Mesenchymal stem cell (in vitro differentiated cells and primary cell): ENCODE measurements at regions not wholly inside any gene's neighbourhood (a gene's known extent, or its start where the extent isn't known, plus 50 kb on each side); places are given as distances from the start of the nearest gene placed in this dataset.
A peak's percentile ranks its signal among the peaks of the same experiment; 100 is the strongest.

Source experiments
- DNase-seq: peaks from one replicate; pipeline ENCODE4 v3.0.0-alpha.2; 2013
- H2AFZ ChIP-seq: one replicate; pipeline ENCODE4 v1.6.1; 2013; ENCODE audit warnings: low read depth, mild to moderate bottlenecking, control low read depth, inconsistent platforms, low read length, moderate library complexity
- H2AK5ac ChIP-seq: 2 replicates; pipeline ENCODE4 v1.6.1; 2013; ENCODE audit warnings: low read length, moderate library complexity, mild to moderate bottlenecking, inconsistent platforms; ENCODE audit not compliant: severe bottlenecking
- H2BK120ac ChIP-seq: one replicate; pipeline ENCODE4 v1.6.1; 2013; ENCODE audit warnings: low read depth, mild to moderate bottlenecking, inconsistent platforms, low read length, moderate library complexity
- H2BK12ac ChIP-seq, 2 experiments: one replicate each; pipeline ENCODE4 v1.6.1; 2013; ENCODE audit warnings: inconsistent platforms in 2 of 2, low read length in 2 of 2, mild to moderate bottlenecking in 2 of 2, moderate library complexity in 2 of 2, control low read depth in 1 of 2
- H2BK15ac ChIP-seq: one replicate; pipeline ENCODE4 v1.6.1; 2013; ENCODE audit warnings: mild to moderate bottlenecking, low read depth, inconsistent platforms; ENCODE audit not compliant: poor library complexity, severe bottlenecking
- H2BK5ac ChIP-seq: 2 replicates; pipeline ENCODE4 v1.6.1; 2013; ENCODE audit warnings: low read depth, mild to moderate bottlenecking, low read length, control low read depth, inconsistent platforms; ENCODE audit not compliant: poor library complexity, severe bottlenecking
- H3K14ac ChIP-seq, 2 experiments: one replicate each; pipeline ENCODE4 v1.6.1; 2013; ENCODE audit warnings: inconsistent platforms in 2 of 2, low read length in 2 of 2, control low read depth in 1 of 2, mild to moderate bottlenecking in 1 of 2, moderate library complexity in 1 of 2
- H3K18ac ChIP-seq, 2 experiments: one replicate each; pipeline ENCODE4 v1.6.1; 2013; ENCODE audit warnings: inconsistent platforms in 2 of 2, low read length in 2 of 2, control low read depth in 1 of 2, low read depth in 1 of 2, mild to moderate bottlenecking in 1 of 2
- H3K23ac ChIP-seq, 2 experiments: one replicate each; pipeline ENCODE4 v1.6.1; 2013; ENCODE audit warnings: inconsistent platforms in 2 of 2, low read length in 2 of 2, mild to moderate bottlenecking in 2 of 2, moderate library complexity in 2 of 2, control low read depth in 1 of 2
- H3K27ac ChIP-seq: 2 replicates; pipeline ENCODE4 v1.5.1; 2013; ENCODE audit warnings: mild to moderate bottlenecking, moderate library complexity, low read length, control low read depth, inconsistent platforms; ENCODE audit not compliant: poor library complexity, severe bottlenecking
- H3K27me3 ChIP-seq, 2 experiments: 2 replicates each; pipeline versions ENCODE4 v1.6.1 to v1.7.0; 2013; ENCODE audit warnings: low read length in 2 of 2, mild to moderate bottlenecking in 2 of 2, moderate library complexity in 2 of 2, control low read depth in 1 of 2, inconsistent platforms in 1 of 2; ENCODE audit not compliant: control insufficient read depth in 1 of 2, insufficient read depth in 1 of 2
- H3K36me3 ChIP-seq, 2 experiments: 2 replicates each; pipeline versions ENCODE4 v1.6.1 to v1.7.0; 2013; ENCODE audit warnings: low read length in 2 of 2, control low read depth in 1 of 2, inconsistent platforms in 1 of 2, low read depth in 1 of 2, mild to moderate bottlenecking in 1 of 2; ENCODE audit not compliant: insufficient read depth in 2 of 2, control insufficient read depth in 1 of 2
- H3K4ac ChIP-seq, 2 experiments: one replicate each; pipeline ENCODE4 v1.6.1; 2013; ENCODE audit warnings: inconsistent platforms in 2 of 2, low read length in 2 of 2, mild to moderate bottlenecking in 2 of 2, moderate library complexity in 2 of 2, control low read depth in 1 of 2, low read depth in 1 of 2
- H3K4me1 ChIP-seq: 2 replicates; pipeline ENCODE4 v1.6.1; 2013; ENCODE audit warnings: low read depth, low read length, control low read depth; ENCODE audit not compliant: control insufficient read depth, insufficient read depth
- H3K4me2 ChIP-seq: 2 replicates; pipeline ENCODE4 v1.6.1; 2013; ENCODE audit warnings: low read length, mild to moderate bottlenecking, inconsistent platforms; ENCODE audit not compliant: poor library complexity, severe bottlenecking
- H3K4me3 ChIP-seq, 2 experiments: 2 replicates each; pipeline versions ENCODE4 v1.5.1 to v1.7.0; 2013; ENCODE audit warnings: low read length in 2 of 2, mild to moderate bottlenecking in 2 of 2, control low read depth in 1 of 2, low read depth in 1 of 2; ENCODE audit not compliant: insufficient read depth in 1 of 2
- H3K79me1 ChIP-seq: replicated peaks from 2 replicates; pipeline ENCODE4 v1.6.1; 2013; ENCODE audit warnings: mild to moderate bottlenecking, control low read depth, low read length, inconsistent platforms; ENCODE audit not compliant: poor library complexity, severe bottlenecking
- H3K9ac ChIP-seq: 2 replicates; pipeline ENCODE4 v1.7.0; 2013; ENCODE audit warnings: mild to moderate bottlenecking, low read length, moderate library complexity
- H3K9me3 ChIP-seq: 2 replicates; pipeline ENCODE4 v1.7.0; 2013; ENCODE audit warnings: mild to moderate bottlenecking, low read length; ENCODE audit not compliant: control insufficient read depth
- H4K8ac ChIP-seq: one replicate; pipeline ENCODE4 v1.6.1; 2013; ENCODE audit warnings: inconsistent platforms, mild to moderate bottlenecking, low read length, moderate library complexity
- H4K91ac ChIP-seq: one replicate; pipeline ENCODE4 v1.6.1; 2013; ENCODE audit warnings: mild to moderate bottlenecking, low read length, inconsistent platforms
- WGBS: methylation state at CpG from one replicate; pipeline ENCODE4 v1.1.7; 2013; ENCODE audit warnings: mixed read lengths; 5-methylcytosine and 5-hydroxymethylcytosine counted together

DNA sequence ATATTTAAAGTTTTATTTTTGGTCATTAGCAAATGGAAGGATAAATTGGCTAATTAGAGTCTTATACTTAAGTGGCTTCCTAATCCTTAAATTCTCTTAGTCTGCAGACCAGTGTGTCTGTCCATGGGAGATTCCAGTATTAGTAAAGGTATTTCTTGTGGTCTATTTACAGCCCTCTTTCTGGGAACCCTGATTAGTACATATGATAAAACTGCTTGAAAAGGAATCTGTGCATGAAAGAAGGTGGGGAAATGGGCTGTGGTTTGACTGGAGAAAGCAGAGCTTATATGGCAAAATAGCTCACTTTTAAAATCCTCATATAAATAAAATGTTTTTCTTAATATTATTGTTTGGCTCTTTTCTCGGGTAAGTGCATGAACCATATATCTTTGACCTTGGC is 124.5 kb upstream of the RHOBTB1 start:
- WGBS, result 91% methylated on average over 1 of the region's 1 CpG
- peak; percentile 38 for DNase-seq
- Histone ChIP-seq H3K4me3 (no peak overlapping the region), H3K4ac (no peak overlapping the region), H2BK5ac (no peak overlapping the region), H4K8ac (no peak overlapping the region), H4K91ac (no peak overlapping the region), H3K27me3 (peaks cover 0 to 45% of the 10 kb centered on the region in 2 experiments), H3K18ac (no peak overlapping the region), H2BK15ac (no peak overlapping the region), H3K36me3 (no peaks in the 10 kb centered on the region), H3K23ac (no peak overlapping the region), H2BK120ac (no peak overlapping the region), H3K14ac (no peak overlapping the region), H3K4me2 (no peak overlapping the region), H3K9ac (no peak overlapping the region), H2AFZ (no peak overlapping the region), H3K27ac (no peak overlapping the region), H2AK5ac (no peak overlapping the region), H3K4me1 (no peaks in the 10 kb centered on the region), H2BK12ac (no peak overlapping the region), H3K9me3 (no peaks in the 10 kb centered on the region), H3K79me1 (no peaks in the 10 kb centered on the region)

DNA sequence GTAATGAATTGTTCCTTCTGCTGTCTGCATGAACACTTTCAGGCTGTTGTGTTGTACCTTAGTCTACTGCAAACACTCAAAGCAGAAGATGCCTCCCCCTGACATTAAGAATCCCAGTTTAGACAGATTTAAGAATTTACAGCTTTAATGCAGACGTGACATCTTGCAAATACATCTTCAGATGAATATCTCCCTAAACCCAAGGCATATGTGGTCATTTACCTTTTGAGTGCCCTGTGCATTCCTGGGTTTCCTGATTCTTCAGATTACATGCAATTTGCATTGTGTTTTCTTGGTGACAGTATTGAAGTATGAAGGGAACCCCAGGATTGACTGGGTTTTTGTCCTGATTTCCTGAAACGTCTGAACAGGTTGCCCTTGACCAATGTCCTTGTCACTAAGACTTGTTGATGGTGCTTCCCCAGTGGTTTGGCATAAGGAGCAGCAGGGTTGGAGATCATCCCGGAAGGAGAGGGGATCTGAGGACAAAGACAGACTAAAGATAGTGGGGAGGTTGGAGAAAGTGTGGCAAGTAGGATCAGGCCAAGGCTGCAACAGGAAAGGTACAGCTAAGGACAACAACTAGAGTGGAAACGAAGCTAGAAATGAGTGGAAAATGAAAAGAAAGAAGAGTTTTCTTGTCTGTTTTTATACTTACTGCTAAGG is 123.8 kb upstream of the RHOBTB1 start:
- Histone ChIP-seq H3K27me3 (peaks cover 0 to 45% of the 10 kb centered on the region in 2 experiments), H4K91ac (no peak overlapping the region), H4K8ac (no peak overlapping the region), H3K79me1 (no peaks in the 10 kb centered on the region), H2AFZ (no peak overlapping the region), H3K18ac (peak overlapping the region in 1 of 2 experiments; percentile 18), H3K4me3 (no peak overlapping the region), H3K14ac (no peak overlapping the region), H3K4ac (no peak overlapping the region), H2AK5ac (no peak overlapping the region), H3K36me3 (no peaks in the 10 kb centered on the region), H3K23ac (no peak overlapping the region), H2BK120ac (no peak overlapping the region), H2BK5ac (no peak overlapping the region), H2BK12ac (peak overlapping the region in 1 of 2 experiments; percentile 15), H3K27ac (no peak overlapping the region), H3K9ac (no peak overlapping the region), H2BK15ac (no peak overlapping the region), H3K9me3 (no peaks in the 10 kb centered on the region), H3K4me2 (no peak overlapping the region), H3K4me1 (no peaks in the 10 kb centered on the region)
- 79% methylated on average over 4 of the region's 4 CpGs for WGBS
- no peak for DNase-seq

DNA sequence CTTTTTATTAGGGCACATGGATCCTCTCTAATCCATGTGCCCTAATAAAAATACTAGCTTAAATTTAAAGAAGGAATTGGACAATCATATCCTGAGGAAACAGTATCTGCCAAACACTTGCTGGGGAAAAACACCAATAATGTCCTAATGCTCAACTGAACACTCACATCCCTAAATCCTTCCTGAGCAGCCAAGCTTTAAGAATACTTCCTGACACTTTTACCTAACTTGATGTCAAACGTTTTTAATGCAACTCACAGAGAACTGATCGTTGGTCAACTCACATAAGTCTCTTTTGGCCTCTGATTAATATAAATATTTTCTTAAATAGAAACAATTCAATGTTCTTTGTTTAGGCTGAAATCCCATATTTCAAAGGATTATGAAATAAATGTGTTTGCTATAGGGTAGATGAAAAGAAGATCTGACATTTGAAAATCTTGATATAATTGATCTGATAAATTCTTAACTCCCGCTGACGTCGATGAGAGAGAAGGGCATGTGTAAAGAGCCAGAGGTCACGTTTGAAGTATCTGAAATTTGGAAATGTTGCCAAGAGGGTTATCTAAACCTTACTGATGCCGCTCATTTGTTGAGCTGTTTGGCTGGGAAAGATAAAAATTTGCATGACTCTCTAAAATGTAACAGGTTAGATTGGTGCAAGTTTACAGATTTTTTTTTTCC is 122.8 kb upstream of the RHOBTB1 start:
- no peak overlapping the region for H3K14ac ChIP-seq
- no peak overlapping the region for H2AFZ ChIP-seq
- no peak overlapping the region for H3K4me2 ChIP-seq
- 88% methylated on average over 5 of the region's 7 CpGs for WGBS
- H4K8ac ChIP-seq, result no peak overlapping the region
- H4K91ac ChIP-seq, result no peak overlapping the region
- H3K4ac ChIP-seq, result no peak overlapping the region
- no peaks in the 10 kb centered on the region for H3K36me3 ChIP-seq
- H3K79me1 ChIP-seq, result no peaks in the 10 kb centered on the region
- no peak overlapping the region for H3K23ac ChIP-seq
- no peak overlapping the region for H3K4me3 ChIP-seq
- H2BK120ac ChIP-seq, result no peak overlapping the region
- no peak overlapping the region for H3K18ac ChIP-seq
- H2BK15ac ChIP-seq, result no peak overlapping the region
- DNase-seq, result no peak
- H2BK12ac ChIP-seq, result no peak overlapping the region
- H2BK5ac ChIP-seq, result no peak overlapping the region
- H3K27ac ChIP-seq, result no peak overlapping the region
- no peak overlapping the region for H2AK5ac ChIP-seq
- peaks cover 0 to 48% of the 10 kb centered on the region in 2 experiments for H3K27me3 ChIP-seq
- no peaks in the 10 kb centered on the region for H3K9me3 ChIP-seq
- no peak overlapping the region for H3K9ac ChIP-seq
- H3K4me1 ChIP-seq, result no peaks in the 10 kb centered on the region

DNA sequence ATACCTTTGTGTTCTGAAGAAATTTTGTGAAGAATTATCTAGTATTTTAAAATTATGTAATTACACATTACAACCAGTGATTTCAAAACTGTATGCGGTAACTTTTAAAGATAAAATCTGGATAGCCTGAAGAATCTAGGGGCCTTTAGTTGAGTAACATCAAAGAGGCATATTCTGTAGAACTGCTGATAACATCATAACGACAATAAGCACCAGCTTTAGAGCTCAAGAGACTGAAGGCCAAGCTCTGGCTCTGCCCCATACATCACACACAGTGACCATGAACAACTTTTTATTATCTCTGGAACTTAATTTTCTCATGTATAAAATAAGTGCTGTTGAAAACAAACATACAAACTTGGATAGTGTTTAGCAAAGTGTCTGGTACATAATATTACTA is 121.1 kb upstream of the RHOBTB1 start:
- whole genome bisulfite sequencing, result 79% methylated on average over 2 of the region's 2 CpGs
- no peak overlapping the region for H3K14ac ChIP-seq
- DNase-seq, result no peak
- no peaks in the 10 kb centered on the region for H3K79me1 ChIP-seq
- no peak overlapping the region for H2BK15ac ChIP-seq
- no peak overlapping the region for H3K18ac ChIP-seq
- H4K91ac ChIP-seq, result no peak overlapping the region
- H2BK120ac ChIP-seq, result no peak overlapping the region
- H4K8ac ChIP-seq, result no peak overlapping the region
- H3K9me3 ChIP-seq, result no peaks in the 10 kb centered on the region
- H2BK5ac ChIP-seq, result no peak overlapping the region
- H2AFZ ChIP-seq, result no peak overlapping the region
- no peaks in the 10 kb centered on the region for H3K36me3 ChIP-seq
- peaks cover 0 to 44% of the 10 kb centered on the region in 2 experiments for H3K27me3 ChIP-seq
- H2BK12ac ChIP-seq, result no peak overlapping the region
- no peak overlapping the region for H3K4me3 ChIP-seq
- no peak overlapping the region for H3K4ac ChIP-seq
- H3K4me1 ChIP-seq, result no peaks in the 10 kb centered on the region
- no peak overlapping the region for H3K4me2 ChIP-seq
- H3K9ac ChIP-seq, result no peak overlapping the region
- H3K23ac ChIP-seq, result no peak overlapping the region
- H2AK5ac ChIP-seq, result no peak overlapping the region
- no peak overlapping the region for H3K27ac ChIP-seq
